ENCODE measurements at regions not wholly inside any gene's neighbourhood (a gene's known extent, or its start where the extent isn't known, plus 50 kb on each side); places are given as distances from the start of the nearest gene placed in this dataset.
"Not testable (repeated sequence)": the region's sequence is repeated elsewhere in the genome, so short reads cannot be mapped to it uniquely, and the experiment has no call there.

- H3K27me3 Mint-ChIP-seq (ENCODE audit: low read depth) = no peaks in the 10 kb centered on the region
- no peak overlapping the region for H3K27ac Mint-ChIP-seq
- no peak overlapping the region for H3K4me3 Mint-ChIP-seq
- H3K4me1 Mint-ChIP-seq = no peaks in the 10 kb centered on the region
- no peak for TF ChIP-seq CTCF (IDR thresholded peaks at IDR 0.05; ENCODE audit: unreplicated experiment in 3 of 3)
- peaks cover 26% of the 10 kb centered on the region for H3K9me3 Mint-ChIP-seq
- H3K36me3 Mint-ChIP-seq (ENCODE audit: low read depth) = peaks cover 16% of the 10 kb centered on the region
Observed at GRCh38 chr3:187858041-187858440, 112.8 kb upstream of the BCL6 start.

GRCh38 chr3:187858711-187859110, 113.4 kb upstream of the BCL6 start:
- no peak overlapping the region for H3K4me3 Mint-ChIP-seq
- H3K36me3 Mint-ChIP-seq (ENCODE audit: low read depth) = peaks cover 16% of the 10 kb centered on the region
- H3K4me1 Mint-ChIP-seq = no peaks in the 10 kb centered on the region
- TF ChIP-seq CTCF (IDR thresholded peaks at IDR 0.05; ENCODE audit: unreplicated experiment in 3 of 3) = no peak
- H3K9me3 Mint-ChIP-seq = peaks cover 26% of the 10 kb centered on the region
- H3K27ac Mint-ChIP-seq = no peak overlapping the region
- no peaks in the 10 kb centered on the region for H3K27me3 Mint-ChIP-seq (ENCODE audit: low read depth)

- H3K36me3 Mint-ChIP-seq (ENCODE audit: low read depth) = peaks cover 16% of the 10 kb centered on the region
- H3K9me3 Mint-ChIP-seq = peaks cover 32% of the 10 kb centered on the region
- H3K4me3 Mint-ChIP-seq = peak overlapping the region; percentile 85 to 88 (median 87)
- not testable (repeated sequence) for H3K4me1 Mint-ChIP-seq; H3K27me3 Mint-ChIP-seq (ENCODE audit: low read depth)
- H3K27ac Mint-ChIP-seq = peak overlapping the region; percentile 67 to 92 (median 86)
Observed at GRCh38 chr3:187862701-187863277, 117.5 kb upstream of the BCL6 start.

- Mint-ChIP-seq H3K4me3 (no peak overlapping the region), H3K36me3 (ENCODE audit: low read depth) (no peaks in the 10 kb centered on the region), H3K27ac (no peak overlapping the region), H3K27me3 (ENCODE audit: low read depth) (no peaks in the 10 kb centered on the region), H3K4me1 (no peaks in the 10 kb centered on the region), H3K9me3 (peaks cover 3% of the 10 kb centered on the region)
- TF ChIP-seq CTCF (IDR thresholded peaks at IDR 0.05; ENCODE audit: unreplicated experiment in 3 of 3) = no peak
Observed at GRCh38 chr3:187870360-187871203, 125.3 kb upstream of the BCL6 start.

GRCh38 chr3:187871204-187871591, 125.9 kb upstream of the BCL6 start:
- no peak overlapping the region for H3K4me3 Mint-ChIP-seq
- TF ChIP-seq CTCF (IDR thresholded peaks at IDR 0.05; ENCODE audit: unreplicated experiment in 3 of 3) = no peak
- no peaks in the 10 kb centered on the region for H3K4me1 Mint-ChIP-seq
- H3K27me3 Mint-ChIP-seq (ENCODE audit: low read depth) = no peaks in the 10 kb centered on the region
- peaks cover 3% of the 10 kb centered on the region for H3K9me3 Mint-ChIP-seq
- H3K36me3 Mint-ChIP-seq (ENCODE audit: low read depth) = no peaks in the 10 kb centered on the region
- no peak overlapping the region for H3K27ac Mint-ChIP-seq

GRCh38 chr3:187871848-187872247, 126.6 kb upstream of the BCL6 start:
- no peak overlapping the region for H3K4me3 Mint-ChIP-seq
- no peak for TF ChIP-seq CTCF (IDR thresholded peaks at IDR 0.05; ENCODE audit: unreplicated experiment in 3 of 3)
- H3K4me1 Mint-ChIP-seq = no peaks in the 10 kb centered on the region
- H3K27me3 Mint-ChIP-seq (ENCODE audit: low read depth) = no peaks in the 10 kb centered on the region
- H3K36me3 Mint-ChIP-seq (ENCODE audit: low read depth) = no peaks in the 10 kb centered on the region
- H3K9me3 Mint-ChIP-seq = peaks cover 3% of the 10 kb centered on the region
- no peak overlapping the region for H3K27ac Mint-ChIP-seq

All from nephron (organoid).